Sigmoid colon (tissue), 4 donors: ENCODE measurements at regions not wholly inside any gene's neighbourhood (a gene's known extent, or its start where the extent isn't known, plus 50 kb on each side); places are given as distances from the start of the nearest gene placed in this dataset.

Source experiments
- CTCF ChIP-seq, 4 experiments: fragments of 450-650 bp in 3 of 4; fragments of 200-600 bp in 1 of 4; IDR thresholded peaks; one replicate each; pipeline ENCODE4 v1.5.1; 2016 to 2019; ENCODE audit warnings: antibody characterized with exemption in 4 of 4, mild to moderate bottlenecking in 3 of 4, moderate library complexity in 2 of 4
- EP300 ChIP-seq, 4 donors: sonication (generic); formaldehyde crosslinking; IDR thresholded peaks; one replicate each; pipeline ENCODE4 v1.6.1; 2017; ENCODE audit warnings: antibody characterized with exemption in 4 of 4
- POLR2A ChIP-seq, 2 donors: fragments of 450-650 bp; IDR thresholded peaks; one replicate each; pipeline ENCODE4 v1.6.1; 2016; ENCODE audit warnings: antibody characterized with exemption in 2 of 2, mild to moderate bottlenecking in 2 of 2, moderate library complexity in 2 of 2
- POLR2AphosphoS5 ChIP-seq, 4 donors: sonication (generic); formaldehyde crosslinking; IDR thresholded peaks; one replicate each; pipeline ENCODE4 v1.6.1; 2017; ENCODE audit warnings: antibody characterized with exemption in 4 of 4

GRCh38 chr14:21978184-21978998 lies 304.8 kb upstream of the OR4E1 start:
- TF ChIP-seq CTCF (IDR thresholded peaks at IDR 0.05) = peak; percentile 9 to 64 (median 20)
- TF ChIP-seq POLR2AphosphoS5 (IDR thresholded peaks at IDR 0.05) = no peak
- TF ChIP-seq EP300 (IDR thresholded peaks at IDR 0.05) = no peak
- no peak for TF ChIP-seq POLR2A (IDR thresholded peaks at IDR 0.05)
